DMS114 treated with DMSO at 0.1 percent for 48 hours (cell line): ENCODE measurements at regions not wholly inside any gene's neighbourhood (a gene's known extent, or its start where the extent isn't known, plus 50 kb on each side); places are given as distances from the start of the nearest gene placed in this dataset.
"Not testable (repeated sequence)": the region's sequence is repeated elsewhere in the genome, so short reads cannot be mapped to it uniquely, and the experiment has no call there.

Experiments used
- DNase-seq: peaks from one replicate; lab custom pipeline; 2025; ENCODE audit not compliant: unreplicated experiment; lab: John Stamatoyannopoulos, UW

DNA sequence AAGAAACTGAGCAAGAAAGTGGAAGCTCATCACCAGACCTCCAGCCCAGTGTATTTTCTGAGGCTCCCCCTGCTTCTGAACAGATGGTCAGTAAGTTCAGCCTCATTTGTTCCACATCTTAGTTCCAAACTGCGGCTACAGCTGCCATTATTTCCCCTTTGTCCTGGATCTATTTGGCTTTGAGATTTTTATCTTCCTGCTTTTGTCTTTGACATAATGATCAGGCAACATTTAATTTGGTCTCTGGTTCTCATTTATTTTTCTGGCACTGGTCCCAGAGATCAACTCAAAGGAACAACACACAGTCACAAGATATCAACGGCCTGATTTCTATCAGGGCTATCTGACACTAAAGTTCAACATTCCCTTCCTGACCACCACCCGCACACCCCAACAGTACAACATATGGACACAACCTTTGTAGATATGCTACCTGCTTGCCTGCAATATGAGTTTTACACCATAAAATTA lies 137.5 kb downstream of the FAM76B start:
- no peak for DNase-seq

DNA sequence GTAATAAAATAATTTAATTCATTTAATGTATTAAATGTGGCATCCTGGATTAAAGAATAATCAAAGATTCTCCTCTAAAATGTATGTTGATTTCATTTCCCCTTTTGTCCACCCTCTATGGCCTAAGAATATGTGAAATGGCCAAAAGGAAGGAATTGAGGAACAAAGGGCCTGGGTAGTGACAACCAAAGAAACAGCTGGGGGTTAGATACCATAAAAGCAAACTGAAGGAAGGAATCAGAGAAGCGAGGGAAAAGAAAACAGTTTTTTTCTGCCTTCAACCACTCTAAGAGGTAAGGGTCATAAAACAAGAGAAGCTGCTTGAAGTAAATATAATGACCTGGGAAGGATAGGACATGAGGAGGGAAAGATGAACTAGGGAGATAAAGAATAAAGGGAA lies 139.3 kb downstream of the FAM76B start:
- DNase-seq = no peak

DNA sequence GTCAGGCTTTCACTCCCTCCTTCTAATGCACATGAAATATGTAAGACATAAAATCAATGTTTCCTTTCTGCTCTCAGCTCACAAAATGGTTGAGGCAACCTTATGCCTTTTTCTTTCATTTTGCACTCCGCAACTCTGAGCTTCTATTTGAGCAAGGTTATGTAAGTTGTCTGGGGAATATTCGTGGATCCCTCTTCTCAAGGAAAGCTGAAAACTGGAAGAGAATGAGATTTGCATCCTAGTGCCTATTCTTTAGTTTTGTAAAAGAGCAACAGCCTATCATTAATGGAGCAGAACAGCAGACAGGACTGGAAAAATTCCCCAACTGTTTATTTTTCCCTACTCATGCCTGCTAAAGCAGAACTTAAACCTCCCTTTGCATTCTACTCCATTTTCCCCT lies 141.7 kb downstream of the FAM76B start:
- no peak for DNase-seq

DNA sequence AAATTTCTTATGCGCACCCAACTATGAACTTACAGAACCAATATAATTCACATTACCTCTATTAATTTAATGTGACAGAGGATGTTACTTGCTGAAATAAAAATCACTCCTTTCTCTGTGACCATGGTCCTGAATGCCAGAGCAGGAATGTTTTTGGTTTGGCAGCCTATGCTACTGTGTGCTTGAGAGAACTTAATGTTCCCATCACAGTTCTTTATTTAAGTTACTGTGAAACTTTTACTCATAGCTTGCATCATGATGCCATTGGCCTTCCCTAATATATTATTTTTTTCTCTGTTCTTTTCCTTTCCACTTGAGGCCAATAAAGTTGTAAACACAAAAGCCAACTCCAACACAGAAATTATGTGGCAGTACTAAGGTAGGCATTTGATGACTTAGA lies 142.2 kb downstream of the FAM76B start:
- DNase-seq = no peak

DNA sequence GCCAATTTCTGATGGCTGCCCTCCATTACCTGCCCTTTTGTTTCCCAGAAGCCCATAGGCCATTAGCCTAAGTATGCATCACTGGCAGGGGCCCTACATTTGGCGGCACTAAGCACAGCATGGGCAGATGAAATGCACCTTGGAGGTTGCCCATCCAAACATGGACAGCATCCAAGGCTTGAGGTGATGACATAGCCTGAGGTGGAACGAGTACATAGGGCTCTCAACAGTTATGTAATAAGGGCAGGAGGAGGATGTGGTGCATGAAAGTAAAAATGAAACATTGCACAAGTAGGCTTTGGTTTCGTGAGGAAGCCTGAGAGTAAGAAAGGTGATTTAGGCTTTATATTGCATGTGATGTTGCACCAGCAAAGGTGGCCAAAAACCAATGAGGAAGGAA lies 148.1 kb downstream of the FAM76B start:
- no peak for DNase-seq

DNA sequence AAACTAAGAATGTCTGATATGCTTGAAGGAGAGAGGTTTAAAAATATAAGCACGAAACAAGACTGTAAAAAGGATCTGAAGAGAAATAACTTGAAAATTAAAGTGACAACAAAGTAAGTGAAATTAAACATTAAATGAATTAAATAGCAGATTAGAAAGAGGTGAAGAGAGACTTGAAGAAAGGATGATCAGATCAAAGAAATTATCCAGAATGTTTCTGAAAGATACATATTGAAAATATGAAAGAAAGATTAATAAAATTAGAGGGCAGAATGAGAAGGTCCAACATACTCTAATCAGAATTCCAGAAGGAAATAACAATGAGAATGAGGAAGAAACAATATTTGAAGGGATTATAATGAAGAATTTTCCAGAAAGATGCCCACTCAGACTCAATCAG lies 151.1 kb downstream of the FAM76B start:
- DNase-seq = no peak

DNA sequence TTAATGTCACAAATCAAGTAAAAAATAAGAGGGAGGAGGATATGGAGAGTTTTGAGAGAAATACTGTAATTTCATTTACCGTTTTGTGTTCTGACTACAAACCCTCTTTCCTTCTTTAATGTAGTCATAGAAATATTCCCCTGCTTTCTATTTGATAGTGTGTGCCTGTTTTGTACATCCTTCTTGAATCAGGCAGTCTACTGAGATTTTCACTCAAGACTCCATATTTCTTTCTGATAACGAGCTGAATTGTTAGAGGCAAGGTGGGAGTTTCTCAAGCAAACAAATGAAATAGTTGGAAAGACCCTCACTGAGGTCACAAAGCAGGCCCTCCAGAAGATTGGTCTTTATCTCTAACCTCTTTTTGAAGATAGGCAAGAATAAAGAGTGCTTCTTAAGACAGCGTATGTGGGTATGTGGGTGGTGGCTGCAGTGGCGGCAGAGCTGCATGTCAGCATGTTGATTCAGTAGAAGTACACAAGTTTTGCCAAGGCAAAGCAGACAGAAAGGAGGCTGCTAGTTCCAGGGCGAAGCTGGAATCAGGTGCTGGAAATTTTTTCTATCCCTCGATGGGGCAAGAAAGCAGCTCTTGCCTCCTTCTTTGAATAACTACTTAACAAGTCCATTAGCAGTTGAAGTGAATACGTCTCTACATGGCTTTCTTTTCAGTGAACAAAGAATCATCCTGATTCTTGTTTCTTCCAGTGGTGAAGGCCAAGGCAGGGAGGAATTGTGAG lies 164.2 kb downstream of the FAM76B start:
- DNase-seq = no peak

DNA sequence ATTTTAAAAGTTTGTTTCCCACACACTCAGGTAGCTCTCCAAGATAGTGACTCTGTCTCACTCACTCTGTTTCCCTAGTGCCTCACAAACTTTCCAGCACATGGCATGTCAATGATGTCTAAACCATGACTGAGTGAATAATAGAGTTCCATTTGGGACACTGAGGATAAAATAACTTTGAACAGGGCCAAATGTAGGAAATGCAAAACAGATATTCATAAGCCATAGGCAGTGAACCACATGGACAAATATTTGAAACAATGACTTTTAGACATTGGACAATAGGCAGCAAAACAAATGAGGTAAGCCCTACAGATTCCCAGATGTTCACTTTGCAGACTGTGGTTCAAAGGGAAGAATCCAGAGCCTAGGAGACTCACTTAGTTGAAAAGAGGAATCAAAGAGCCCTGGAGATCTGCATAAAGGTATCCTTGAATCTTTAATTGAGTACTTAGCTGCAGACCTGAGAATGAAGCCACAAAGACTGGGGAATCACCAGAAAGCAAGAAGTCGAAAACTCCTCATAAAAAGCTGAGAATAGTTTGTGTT lies 173.3 kb downstream of the FAM76B start:
- no peak for DNase-seq

DNA sequence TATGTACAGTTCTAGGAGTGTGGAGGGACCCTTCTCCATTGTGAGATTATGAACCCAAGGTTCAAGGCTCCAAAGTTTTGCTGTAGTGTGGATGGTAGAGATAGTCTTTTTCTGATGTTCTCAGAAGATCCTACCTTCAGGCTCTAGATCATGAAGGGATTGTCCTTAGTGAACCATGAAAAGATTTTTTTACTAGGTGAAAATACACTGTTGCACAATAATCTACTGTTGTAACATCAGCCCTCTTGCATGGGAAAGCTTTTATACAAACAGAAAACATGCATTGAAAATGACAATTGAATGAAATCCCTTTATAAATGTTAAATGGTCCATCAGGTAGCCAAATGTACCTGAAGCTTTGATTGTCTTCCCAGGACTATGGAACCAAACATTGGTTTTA lies 177.8 kb downstream of the FAM76B start:
- no peak for DNase-seq

DNA sequence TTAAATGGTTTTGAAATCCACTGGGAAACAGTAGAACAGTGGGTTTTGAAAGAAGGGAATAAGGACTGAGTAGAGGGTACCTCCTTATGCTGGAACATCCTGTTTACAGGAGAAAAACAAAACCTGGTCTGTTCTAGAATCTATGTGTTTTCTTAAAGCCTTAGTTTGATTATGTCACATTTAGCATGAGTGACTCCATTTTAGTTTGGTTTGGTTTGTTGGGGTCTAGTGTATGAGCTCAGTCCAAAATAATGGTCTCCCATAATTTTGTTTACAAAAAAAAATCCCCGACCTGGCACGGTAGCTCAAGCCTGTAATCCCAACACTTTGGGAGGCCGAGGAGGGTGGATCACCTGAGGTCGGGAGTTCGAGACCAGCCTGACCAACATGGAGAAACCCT lies 179.4 kb downstream of the FAM76B start:
- not testable (repeated sequence) for DNase-seq

DNA sequence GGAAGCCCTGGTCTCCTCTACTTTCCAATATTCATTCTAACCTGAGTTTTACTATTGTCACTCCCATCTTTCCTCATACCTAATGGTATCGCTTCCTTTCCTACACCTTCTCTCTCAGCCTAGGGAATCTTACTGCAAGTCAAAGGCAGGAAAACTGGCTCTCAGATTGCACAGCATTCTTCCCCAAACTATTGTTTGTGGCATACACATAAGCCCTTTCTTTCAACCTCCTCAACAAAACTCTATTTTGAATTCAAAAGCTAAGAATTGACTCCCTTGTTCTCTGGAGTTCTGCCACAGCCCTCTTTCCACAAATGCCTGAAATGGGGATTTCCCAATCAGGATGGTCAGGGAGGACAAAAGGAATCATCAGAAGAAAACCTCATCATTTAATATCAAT lies 181.5 kb downstream of the FAM76B start:
- no peak for DNase-seq

DNA sequence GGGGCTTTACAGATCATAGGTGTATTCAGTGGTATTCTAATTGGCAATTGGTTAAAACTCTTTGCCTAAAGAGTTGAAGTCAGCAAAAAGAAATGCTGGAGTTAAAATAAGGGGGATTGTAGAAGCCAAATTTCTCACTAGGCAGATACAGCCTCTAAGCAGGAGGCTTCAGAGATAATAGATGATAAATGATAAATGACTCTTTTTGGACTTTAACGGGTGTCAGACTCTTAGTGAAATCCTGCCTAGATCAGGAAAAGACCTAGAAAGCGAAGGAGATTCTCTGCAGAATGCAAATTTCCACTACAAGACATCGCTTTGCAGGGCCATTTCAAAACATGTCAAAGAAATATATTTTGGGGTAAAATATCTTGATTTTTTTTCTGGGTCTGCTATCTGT lies 182.8 kb downstream of the FAM76B start:
- DNase-seq = no peak

DNA sequence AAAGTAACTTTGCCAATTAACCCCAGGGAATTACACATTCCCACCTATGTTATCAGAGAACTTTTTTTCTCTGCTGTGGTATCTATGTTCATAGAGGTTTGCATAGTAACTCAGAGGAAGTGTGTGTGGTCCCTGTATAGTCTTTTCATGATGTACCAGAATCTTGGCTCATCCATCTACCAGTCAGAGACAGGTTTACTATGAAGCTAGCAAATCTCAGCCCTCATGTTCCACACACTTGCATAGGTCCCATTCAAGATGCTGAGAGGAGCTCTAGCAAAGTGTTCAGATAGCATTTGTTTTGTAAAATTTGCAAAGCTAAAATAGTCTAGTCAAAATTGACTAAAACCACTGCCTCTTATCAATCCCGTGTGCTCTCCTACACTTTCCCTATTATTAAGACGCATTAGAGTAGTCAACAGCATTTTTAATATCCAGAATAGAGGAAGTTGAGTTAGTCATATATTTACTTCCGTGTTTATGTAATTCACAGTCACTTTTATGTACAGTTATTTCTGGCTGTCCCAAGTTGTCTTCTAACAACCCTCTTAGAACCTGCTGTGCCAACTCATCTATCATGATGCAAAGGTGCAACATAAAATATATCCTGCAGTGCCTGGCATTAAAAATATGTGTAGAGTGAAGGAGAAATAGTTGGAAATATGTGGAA lies 184.2 kb downstream of the FAM76B start:
- DNase-seq = no peak

DNA sequence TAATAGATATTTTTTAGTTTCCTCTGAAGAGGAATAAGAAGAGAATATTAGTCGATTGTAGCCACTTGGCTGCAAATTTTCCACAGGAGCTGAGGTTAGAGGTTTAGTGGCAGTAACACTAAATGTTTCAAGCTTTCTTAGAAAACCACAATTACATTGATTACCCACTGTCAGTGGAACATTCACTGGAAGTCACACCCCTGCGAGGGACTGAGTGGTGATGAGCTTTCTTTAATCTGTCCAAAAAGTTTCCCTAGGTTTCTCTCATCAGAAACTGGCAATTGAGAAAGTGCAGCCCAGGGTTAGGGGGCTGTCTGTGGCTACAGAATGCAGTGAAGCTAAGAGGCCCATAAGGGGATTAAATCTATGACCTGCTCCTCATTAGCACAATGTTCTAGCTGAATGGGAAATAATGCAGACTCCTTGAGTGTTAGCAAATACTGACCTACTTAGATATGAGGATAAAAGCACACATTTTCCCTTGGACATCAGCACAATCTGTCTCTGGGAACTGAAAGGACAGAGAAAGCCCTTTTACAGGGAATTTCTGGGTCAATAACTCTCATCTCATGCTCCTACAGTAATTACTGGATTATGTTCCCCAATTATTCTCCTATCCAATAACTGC lies 189.5 kb downstream of the FAM76B start:
- DNase-seq = no peak

DNA sequence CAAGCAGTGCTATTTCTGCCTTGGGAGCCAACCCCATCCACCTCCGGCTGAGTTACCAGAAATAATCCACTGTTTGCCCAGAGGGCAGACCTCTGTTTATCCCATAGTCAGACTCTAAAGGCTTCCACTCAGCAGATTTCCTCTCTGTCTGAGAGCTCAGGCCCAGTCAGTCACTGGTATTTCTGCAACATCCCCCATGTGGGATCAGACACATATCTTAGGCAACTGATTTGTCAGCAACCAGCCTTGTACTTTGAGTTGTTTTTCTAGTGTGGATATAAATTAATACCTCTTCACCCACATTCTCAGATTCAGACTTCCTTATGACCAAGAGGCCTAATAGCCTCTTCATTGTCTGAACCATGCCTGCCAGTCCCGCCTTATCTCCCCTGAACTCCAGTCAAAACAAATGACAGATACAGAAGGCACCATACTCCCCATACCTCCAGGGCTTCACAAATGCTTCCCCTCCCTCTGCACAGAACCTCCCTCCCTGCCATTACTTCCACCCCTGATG lies 193.6 kb downstream of the FAM76B start:
- DNase-seq = no peak

DNA sequence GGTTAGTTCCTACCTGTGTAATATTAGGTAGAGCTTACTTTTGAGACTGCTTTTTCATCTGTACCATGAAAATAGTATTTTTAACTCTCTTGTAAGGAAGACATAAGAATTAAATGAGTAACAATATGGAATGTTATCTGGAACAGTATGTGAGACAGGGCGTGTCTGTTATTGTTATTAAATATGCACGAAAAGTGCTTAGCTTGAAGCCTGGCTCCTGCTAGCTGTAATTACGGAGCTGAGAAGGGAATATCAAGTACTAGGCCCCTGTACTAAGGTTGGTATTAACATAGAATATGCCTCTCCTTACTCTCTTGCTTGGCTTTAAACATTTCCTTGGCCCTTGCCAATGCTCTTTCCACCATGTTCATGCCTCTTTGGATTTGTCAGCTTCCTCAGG lies 194.0 kb downstream of the FAM76B start:
- no peak for DNase-seq

DNA sequence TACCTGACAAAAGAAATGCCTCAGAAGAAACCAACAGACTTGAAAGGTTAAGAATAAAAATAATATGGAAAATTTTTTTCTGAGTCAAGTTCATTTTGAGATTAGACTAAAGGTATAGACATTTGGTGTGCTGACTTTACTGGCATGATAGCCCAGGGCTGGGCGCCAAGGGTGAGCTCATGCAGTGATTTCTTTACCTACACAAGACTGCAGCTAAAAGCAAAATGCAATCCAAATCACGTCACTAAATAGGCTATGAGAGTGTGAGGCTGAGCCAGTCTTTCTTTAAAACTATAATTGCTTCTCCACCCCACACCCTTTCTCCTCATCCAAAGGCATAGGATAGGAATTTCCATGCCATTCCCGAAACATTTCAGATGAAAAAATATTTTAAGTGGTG lies 196.5 kb downstream of the FAM76B start:
- DNase-seq = no peak

DNA sequence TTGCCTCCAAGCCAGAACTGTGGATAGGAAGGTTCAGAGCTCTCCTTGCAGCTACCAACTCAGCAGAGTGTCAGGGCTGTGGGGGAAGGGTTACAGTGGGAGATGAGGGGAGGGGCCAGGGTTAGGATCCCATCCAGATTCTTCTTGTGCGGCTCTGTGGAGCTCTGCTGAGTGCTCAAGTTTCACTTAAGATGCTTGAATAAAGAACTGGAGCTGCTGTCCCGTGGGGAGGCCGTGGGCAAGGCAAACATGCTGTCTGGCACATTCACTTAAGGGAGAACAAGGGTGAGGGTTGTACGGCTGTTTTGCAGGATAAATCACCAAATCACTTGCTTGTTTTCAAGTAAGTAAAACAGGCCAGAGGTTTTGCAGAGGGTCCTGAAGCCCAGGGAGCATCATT lies 197.1 kb downstream of the FAM76B start:
- no peak for DNase-seq

DNA sequence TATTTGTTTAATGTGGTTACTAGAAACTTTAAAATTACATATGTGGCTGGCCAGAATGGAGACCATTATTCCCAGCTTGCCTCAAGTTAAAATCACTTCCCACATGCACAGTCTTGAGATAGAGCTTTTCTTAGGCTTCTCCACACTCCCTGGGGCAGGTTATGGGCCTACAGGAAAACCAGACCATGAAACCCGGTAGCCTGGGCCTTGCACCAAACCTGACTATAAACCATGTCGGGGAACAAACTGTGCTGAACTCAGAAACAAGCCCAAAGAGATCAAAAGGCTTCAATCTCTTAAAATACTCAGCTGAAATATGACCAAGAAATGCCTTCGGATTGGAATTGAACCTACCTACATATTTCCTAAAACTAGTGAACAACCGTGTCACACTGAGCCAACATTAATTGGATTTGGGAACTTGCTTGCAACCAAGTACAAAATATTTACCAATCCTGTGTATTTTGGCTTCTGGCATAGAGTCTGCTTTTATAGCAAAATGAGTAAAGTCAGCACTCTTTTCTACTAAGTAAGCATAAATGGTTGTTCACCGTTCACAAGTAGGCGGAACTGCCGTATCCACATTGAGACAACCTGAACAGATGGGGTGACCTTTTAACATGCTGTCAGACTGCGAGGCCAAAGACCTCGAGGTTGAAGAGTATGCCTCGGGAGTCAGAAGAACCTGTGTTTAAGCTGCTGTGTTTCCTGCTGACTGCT lies 199.5 kb downstream of the FAM76B start:
- DNase-seq = no peak

DNA sequence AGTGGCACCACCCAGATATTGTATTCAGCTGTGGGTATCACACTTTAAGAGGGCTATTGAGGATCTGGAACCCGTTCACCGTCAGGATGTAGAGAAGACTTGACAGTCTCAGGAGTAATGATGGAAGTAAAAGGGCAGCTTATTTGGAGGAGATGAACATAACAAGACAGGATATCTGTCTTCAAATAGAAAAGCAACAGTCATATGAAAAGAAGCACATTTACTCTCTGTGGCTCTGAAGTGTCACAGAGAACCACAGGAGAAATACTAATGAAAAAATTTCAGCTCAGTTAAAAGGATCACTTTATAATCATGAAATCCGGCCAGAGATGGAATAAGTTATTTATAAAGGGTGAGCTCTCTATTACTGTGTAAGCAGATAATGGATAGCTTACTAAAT lies 200.8 kb downstream of the FAM76B start:
- DNase-seq = no peak

DNA sequence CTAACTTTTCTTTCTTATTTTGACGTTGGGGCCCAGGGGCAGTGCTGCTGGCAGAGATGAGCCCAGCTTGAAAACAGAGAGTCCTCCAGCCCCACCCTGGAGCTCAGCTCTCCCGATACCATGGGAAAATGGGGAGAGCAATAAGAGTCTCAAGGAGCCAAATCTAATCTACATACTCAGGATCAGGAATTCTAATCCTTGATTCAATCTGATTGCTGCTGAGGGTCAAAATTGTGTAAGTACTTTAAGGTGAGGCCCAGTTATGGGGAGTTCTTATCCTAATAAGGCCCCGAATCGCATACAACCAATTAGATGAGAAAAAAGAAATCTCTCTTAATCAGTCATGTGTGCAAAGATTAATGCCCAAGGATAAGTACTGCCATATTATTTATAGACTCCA lies 202.9 kb downstream of the FAM76B start:
- DNase-seq = no peak
